GM13977 (cell line): ENCODE measurements at regions not wholly inside any gene's neighbourhood (a gene's known extent, or its start where the extent isn't known, plus 50 kb on each side); places are given as distances from the start of the nearest gene placed in this dataset.
A peak's percentile ranks its signal among the peaks of the same experiment; 100 is the strongest.

ENCODE experiments used
- DNase-seq: peaks from one replicate; pipeline ENCODE4 v3.0.0; 2012; ENCODE audit warnings: low spot score
- CTCF ChIP-seq: IDR thresholded peaks from 2 replicates; pipeline ENCODE4 v1.5.1; 2012; ENCODE audit warnings: mild to moderate bottlenecking, control low read depth; ENCODE audit not compliant: insufficient read depth; ENCODE audit errors: extremely low read depth, missing control alignments
- in situ Hi-C: fragments of 300-500 bp; cut with MboI; formaldehyde crosslinking; loops from one replicate; pipeline ENCODE4 v1.12.0; 2022; ENCODE audit warnings: low sequenced_read_pairs, low pct_unique_long_range_greater_than_20kb, mixed read lengths, inconsistent platforms; ENCODE audit not compliant: unreplicated experiment

GRCh38 chr2:213229814-213230213 lies 54.5 kb upstream of the SPAG16 start:
- in situ Hi-C loops, result loop anchor here (5.0 kb wide), 1 partner anchor 78 kb away; the partner anchor contains the start of gene IKZF2
- TF ChIP-seq CTCF, result no peak
- DNase-seq, result no peak

GRCh38 chr2:213231966-213232365 lies 52.3 kb upstream of the SPAG16 start:
- TF ChIP-seq CTCF, result no peak
- in situ Hi-C loops, result no loop called here

GRCh38 chr2:213232649-213233437 lies 51.4 kb upstream of the SPAG16 start:
- in situ Hi-C loops, result no loop called here
- peak; percentile 28 for DNase-seq
- TF ChIP-seq CTCF, result no peak

More at GRCh38 chr2:213231966-213232365, 52.3 kb upstream of the SPAG16 start:
- DNase-seq, result no peak

GRCh38 chr2:213233438-213234330 lies 50.6 kb upstream of the SPAG16 start:
- no peak for DNase-seq
- in situ Hi-C loops, result no loop called here
- no peak for TF ChIP-seq CTCF
